ENCODE measurements at regions not wholly inside any gene's neighbourhood (a gene's known extent, or its start where the extent isn't known, plus 50 kb on each side); places are given as distances from the start of the nearest gene placed in this dataset.
A peak's percentile ranks its signal among the peaks of the same experiment; 100 is the strongest.

DNA sequence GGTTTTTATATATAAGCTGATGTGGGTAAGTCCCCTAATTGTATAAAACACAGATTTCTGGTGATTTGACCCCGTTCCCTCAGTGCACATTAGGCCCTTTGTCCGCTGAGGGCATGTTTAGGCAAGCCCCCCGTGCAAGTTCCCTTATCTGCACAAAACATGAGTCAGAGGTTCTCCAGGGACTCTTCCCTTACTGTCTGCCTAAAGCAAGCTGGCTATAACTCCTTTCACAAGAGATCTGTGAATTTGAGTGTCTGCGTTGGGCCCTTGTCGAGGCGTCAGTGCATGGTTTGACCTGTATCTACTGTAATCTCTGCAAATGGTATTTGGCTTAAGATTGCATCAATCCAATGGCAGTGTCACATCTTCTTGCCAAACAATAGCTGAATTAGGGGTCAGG, 712.8 kb downstream of the CDH8 start:
- DNase-seq: no peak

DNA sequence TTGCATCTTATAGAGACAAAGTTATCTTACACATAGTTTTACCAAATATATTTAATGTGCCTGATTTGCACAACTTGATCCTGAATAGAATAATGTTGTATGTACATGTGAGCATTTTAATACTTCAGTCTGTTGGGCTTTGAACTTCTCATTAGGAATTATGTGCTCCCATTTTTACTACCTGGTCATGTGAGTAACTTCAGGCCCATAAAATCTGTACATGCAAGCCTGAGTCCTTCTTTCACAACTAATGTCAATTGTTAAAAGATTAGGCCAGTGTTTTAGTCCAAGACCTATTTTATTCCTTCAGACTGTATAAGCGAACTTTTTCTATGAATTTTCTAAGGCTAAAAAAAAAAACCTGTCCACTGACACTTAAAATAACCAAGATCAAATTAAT, 715.4 kb downstream of the CDH8 start:
- DNase-seq: no peak

DNA sequence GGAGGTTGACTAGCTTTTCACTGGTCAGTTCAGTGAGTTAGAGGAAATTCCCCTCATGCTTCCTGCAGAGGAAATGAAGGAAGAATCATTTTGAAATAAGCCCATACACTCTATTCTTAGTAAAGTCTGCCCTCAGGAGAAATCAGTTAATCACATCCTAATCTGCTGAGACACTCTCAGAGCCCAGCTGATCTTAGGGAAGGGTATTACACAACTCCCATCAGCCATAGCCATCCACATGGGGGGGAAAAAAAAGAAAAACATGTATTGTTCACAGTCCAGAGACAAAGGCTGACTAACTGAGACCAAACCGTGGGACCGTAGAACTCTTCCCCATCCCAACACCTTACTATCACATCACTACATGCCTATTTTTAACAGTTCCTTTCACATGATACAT, 722.3 kb downstream of the CDH8 start:
- no peak for DNase-seq

DNA sequence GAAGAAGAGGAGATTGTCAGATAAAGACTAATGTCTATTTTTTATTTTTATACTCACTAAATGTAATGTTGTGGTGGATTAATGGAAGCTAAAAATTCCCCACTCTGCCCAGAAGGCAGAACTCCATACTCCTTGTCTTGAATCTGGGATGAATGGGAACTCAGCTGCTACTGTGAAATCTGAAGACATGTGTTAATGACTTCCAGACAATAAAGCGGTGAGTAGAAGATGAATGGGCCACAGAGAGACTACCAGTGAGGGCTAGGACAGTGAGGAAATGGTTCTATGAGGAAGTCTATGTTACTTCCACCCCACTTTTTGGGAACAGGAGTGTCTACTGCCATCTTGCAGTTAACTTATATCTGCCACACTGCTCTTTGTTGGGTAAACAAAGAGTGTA, 726.9 kb downstream of the CDH8 start:
- DNase-seq: no peak

DNA sequence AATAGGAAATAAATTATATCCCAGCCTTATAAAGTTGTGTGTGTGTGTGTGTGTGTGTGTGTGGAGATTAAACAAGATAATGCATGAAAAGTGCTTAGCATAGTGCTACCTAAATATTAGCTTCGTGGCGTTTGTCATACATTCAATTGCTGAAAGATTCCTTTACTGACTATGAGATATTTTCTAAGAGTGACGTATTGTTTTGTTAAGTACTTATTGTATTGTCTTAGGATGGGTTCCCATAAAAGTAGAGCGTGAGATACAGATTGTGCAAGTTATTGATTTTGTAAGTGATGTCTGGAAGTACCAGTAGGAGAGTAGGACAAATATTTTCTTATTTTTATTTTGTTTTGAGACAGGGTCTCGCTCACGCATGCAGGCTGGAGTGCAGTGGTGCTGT, 730.0 kb downstream of the CDH8 start:
- no peak for DNase-seq

DNA sequence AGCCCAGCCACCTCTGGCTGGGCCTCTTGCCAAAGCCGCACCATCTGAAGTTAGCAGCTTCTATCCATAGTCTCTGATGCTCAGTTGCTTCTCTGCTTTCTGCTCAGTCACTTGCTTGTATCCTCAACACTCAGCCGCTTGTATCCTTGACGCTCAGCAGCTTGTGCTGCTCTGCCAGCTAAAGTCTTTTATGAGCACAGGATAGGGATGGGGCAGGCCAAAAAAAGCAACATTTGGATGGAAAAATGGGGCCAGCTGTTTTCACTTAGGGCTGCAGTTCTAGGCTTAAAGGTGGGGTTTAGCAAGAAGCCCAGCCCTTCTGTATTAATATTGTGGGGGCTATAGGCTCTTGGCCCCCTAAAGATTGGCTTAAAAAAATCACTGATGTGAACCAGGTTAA, 739.4 kb downstream of the CDH8 start:
- DNase-seq: no peak

DNA sequence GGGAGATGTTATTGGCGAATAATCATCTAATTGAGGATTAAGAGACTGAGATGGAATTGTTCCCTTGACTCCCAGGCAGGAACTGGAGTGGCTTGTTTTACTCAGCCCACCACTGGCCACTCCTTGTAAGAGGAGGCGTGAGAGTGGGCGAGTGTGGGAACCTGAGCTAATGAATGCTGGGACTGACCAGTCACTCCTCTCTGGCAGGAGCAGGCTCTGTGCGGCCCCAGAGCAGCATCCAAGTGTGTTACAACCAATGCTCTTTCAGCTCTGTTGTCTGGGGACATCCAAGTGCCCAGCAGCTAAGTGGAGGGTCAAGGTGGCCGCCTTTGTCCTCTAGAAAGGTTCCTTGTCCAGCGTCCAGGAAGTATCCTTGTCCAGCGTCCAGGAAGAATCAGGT, 739.9 kb downstream of the CDH8 start:
- no peak for DNase-seq

DNA sequence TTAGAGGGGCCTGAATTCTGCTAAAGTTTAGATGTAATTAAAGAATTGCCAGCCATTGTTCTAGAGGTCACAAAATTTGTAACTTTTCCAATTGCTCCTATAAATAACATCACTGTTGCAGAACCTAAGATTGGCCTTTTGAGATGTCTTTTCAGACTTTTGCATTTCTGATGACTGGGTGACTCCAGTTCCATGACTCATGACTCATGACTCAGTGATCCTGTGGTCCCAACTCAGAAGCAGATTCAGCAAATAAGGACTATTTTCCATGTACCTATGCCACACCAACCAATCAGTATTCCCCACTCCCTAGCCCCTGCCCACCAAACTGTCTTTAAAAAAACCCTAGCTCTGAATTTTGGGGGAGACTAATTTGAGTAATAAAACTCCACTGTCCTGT, 740.9 kb downstream of the CDH8 start:
- no peak for DNase-seq

DNA sequence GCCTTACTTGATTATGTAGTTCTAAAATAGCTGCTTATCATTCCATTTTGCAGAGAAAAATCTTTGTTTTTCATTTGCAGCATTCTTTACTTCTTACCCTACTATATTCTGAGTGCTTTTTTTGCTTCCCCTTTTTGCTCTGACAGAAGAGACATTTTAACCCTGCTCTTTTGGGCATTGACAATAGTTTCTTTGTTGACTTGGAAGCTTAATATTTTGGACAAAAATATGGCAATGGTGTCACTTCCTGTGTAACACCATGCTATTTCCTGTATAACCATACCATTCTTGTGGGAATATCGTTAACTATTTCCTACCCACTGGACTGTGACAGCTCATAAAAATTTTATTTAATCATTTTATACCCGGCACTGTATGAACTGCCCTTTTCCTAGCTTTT, 747.1 kb downstream of the CDH8 start:
- DNase-seq: no peak

DNA sequence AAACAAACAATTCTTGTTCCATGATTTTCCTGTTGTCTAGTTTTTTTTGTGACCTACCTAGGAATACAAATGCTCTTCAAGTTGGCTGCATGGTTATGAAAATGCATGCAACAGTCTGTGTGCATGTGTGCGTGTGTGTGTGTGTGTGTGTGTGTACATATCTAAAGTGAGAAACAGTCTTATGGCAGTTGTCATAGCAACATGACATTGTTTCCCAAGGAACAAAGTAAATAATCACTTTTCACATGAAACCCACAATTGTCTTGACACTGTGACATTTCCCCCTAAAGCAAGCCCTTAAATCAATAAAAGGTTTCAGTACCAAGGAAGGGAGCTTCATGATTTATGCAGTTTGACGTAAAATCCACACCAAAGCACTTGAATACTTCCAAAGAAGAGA, 758.4 kb downstream of the CDH8 start:
- DNase-seq: no peak

DNA sequence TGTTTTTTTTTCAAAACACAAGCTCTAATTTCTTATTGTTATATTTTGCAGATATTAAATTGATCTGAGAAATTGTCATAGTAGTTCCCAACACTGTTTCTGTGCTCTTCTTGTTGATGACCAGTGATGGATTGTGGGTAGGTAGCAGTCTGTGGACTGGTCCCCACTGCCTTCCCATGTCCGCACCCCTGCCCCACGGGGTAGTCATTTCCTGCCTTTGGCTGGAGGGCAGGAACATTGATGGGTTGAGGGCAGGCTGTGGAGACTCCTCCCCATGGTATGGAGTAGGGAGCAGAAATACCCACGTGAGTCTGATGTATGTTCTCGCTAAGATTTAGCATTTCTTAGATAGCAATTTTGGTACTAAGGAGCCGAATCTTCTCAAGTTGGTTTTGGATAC, 762.0 kb downstream of the CDH8 start:
- no peak for DNase-seq

DNA sequence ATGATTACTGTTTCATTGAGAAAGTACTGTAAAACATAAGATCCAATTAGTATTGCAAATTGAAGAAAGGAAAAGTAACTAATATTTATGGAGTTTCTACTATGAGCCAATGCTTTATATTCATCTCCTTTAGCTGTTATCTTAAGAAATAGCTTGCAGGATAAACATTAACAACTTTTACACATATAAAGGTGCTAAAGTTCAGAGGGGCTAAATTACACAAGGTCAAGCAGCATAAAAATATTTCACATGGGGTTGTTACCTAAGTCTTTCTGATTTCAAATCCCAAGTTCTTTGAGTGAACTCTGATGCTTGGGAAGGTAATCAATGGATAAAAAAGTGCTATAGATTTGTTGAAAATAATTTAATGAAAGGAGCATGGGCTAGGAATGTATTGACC, 765.5 kb downstream of the CDH8 start:
- no peak for DNase-seq

DNA sequence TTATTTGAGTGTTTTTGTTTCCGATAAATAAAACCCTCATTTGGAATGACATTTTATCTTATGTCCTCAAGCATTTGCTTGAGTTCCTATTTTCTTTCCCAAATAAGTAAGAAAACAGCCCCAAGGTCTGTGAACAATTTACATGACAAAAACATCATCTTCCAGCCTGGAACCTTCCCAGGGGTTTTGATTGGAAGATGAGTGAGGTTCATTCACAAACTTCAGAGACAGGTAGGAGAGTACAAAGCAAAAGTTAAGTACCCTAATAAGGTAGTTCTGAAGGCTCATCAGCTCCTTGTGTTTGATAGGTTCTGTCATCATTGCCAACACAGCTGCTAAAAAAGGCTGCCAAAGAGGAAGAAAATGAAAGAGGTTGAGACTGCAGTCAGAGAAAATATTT, 772.8 kb downstream of the CDH8 start:
- no peak for DNase-seq

DNA sequence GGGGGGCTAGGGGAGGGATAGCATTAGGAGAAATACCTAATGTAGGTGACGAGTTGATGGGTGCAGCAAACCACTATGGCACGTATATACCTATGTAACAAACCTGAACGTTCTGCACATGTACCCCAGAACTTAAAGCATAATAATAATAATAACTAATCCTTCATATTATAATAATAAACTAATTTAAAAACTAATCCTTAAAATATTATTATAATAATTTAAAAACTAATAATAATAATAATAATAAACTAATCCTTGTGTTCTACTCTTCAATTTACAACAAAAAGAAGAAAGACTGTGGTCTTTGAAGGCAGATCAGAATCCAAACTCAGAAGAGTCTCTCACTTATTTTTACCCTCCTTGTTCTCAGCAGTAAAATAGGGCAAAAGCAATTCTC, 774.9 kb downstream of the CDH8 start:
- DNase-seq: no peak

DNA sequence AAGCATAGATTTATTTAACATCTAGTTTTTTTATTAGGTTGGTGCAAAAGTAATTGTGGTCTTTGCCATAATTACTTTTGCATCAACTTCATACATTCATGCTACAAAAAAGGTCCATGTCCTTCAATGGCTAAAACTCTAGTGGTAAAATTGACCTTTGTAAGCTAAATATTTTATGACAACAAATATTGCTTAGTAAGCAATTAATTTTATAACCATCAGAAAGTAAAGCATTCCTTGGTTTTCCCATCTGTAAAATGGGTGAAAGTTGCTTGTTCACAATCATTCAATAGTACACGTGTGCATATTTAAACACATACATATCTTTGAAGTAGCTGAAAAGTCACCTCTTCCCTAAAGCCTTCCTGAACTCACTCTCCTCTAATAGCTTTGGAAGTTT, 789.6 kb downstream of the CDH8 start:
- no peak for DNase-seq

DNA sequence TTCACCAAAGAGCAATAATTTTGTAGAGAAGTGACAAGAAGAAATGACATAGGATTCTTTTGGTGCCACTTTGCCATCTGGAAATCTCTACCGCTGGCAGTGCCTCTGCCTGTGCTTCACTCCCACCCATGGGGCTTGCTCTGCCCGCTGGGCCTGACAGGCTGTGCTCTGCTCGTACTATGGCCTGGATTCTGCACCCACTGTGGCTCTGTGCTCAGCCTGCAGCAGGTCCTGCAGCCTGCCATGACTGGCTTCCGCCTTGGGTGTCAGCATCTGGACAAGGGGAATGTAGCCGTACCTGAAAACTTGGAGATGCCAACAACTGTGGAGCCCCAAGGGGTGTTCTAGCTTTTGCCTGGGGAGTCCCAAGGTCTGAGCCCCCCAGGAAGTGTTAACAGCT, 792.3 kb downstream of the CDH8 start:
- DNase-seq: no peak

DNA sequence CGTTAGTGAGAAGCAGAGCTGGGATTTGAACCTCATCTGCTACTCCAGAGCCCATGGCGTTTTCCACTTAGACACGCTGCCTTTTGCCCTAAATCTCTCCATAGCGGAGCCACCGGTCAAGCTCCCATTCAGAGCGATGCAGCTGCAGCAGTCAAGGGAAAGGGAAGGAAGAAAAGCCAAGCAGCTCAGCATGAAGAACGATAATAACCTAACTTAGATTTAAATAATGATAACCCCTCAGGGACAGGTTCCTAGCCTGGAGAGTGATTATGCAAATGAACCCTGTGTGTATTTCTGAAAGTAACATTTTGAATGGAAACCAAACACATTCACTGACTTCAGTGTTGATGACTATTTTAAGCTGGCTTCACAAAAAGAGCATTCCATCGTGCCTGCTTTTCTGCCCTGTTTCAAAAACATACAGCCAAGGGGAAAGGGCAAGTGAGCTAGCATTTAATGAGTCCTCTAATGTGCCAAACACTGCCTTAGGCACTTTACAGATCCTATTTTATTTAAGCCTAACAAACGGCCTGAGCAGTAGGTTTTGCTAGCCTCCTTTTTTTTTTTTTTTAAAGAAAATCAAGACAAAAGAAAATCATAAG, 798.3 kb downstream of the CDH8 start:
- DNase-seq: no peak

DNA sequence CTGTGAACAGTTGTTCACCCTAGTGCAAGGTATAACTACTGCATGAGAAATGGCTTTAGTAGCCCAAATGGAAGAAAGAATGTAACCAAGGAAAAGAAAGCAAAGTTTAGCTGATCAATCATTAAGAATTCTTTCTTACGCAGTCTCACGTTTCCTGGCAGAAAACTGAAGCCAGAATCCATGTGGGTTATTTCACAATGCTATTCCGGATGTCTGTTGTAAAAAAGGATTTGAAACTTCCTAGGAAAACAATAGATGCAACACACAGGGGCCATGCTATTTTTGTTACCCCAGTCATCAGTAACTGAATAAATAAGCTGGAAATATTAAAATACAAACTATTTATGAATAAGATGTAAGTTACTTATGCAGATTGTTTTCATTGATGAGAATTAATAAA, 802.5 kb downstream of the CDH8 start:
- DNase-seq: peak; percentile 13 to 25

DNA sequence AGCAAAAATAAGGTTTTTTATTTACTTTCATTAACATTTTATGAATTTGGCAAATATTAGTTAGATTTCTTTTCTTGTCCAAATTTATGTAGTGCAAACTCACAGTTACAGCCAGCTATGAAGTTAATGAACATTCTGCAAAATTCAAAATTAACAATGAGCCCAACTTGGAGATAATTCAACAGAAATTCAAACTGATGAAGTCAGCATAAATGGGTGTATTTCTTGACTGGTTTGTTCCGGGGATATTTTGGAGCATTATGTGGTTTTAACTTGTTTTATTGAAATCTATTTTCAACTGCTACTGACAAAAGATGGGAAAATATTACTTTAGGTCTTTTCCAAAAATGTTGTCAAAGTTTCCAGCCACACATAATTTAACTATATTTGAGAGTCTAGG, 807.9 kb downstream of the CDH8 start:
- no peak for DNase-seq

DNA sequence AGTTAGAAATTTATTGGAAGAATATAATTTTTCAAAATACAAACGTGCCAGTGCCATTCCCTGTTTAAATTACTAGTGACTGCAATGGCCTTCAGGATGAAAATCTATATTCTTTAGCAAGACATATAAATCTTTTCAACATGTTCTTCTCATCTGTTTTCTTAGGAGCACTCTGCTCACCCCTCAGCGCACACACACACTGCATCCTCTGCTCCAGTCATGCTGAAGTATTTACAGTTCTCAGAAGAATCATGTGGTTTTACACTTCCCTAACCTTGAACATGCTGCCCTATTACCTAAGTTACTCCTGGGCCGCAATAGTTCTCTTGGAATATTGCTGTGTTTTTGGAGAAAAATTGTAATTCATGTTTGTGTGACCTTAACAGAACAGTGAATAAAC, 820.6 kb downstream of the CDH8 start:
- DNase-seq: no peak

DNA sequence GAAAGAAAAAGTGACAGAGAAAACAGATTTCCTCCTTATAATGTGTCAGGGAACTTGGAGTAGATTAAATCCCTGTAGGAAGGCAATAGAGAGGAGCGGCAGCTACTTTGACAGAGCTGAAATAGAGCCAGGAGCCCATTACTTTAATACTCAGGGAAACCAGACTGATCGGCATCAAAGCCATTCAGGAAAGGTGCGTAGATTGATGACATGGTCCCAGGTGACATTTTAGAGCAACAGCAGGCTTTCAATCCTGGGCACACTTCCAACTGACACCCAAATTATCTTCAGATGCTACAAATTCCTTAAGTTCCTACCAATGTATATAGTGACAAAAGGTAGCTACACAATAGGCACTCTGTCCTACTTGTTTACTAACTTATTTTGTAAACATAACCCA, 821.5 kb downstream of the CDH8 start:
- DNase-seq: no peak

DNA sequence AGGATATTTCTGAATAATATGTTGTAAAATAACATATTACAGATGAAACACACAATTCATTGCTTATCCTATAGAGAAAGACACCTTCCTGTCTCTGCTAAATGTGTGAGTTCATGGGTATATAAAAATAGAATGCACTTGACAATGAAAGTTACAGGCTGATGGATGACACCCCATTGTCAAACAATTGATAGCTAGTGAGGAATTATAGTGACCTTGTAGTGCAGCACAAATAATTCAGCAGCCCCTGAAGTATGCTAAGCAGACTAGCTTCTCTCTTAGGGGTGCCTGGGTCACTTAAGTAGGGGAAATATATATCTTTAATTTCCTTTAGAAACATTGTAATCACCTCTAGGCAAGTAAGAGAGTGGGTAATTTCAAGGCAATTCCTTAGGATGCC, 826.2 kb downstream of the CDH8 start:
- DNase-seq: no peak

DNA sequence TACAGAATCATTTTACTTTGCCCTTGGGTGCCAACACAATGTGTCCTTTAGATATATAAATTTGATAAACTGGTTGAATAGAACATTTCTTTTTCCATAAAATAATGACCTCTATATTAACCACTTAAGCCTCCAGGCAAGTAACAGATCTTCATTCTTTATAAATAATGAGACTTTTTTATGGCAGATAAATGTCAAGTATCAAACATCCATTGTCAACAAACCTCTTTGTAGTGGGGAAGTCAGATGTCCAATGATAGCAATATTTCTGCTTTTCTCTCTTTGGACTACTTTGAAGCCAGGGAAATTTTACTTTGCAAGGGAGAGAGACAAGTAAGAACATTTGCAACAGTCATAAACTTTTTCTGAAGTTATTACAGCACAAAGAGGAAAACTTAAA, 841.2 kb downstream of the CDH8 start:
- no peak for DNase-seq

DNA sequence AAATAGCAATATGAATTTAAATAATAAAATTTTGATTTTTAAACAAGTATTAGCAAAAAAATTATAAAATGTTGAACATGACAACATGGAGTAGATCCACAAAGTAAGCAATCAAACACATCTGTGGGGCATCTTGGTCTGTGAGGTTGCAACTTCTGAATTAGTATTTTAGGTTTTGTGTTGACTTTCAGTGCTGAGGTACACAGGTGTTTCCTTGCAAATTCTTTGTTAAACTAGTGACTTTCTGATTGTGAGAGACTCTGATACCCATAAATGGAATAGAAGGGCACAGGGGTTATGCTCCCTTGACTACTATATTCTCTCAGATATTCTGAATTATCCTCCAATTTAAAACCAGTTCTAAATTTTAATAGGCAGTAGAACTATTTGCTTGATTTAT, 841.7 kb downstream of the CDH8 start:
- no peak for DNase-seq

DNA sequence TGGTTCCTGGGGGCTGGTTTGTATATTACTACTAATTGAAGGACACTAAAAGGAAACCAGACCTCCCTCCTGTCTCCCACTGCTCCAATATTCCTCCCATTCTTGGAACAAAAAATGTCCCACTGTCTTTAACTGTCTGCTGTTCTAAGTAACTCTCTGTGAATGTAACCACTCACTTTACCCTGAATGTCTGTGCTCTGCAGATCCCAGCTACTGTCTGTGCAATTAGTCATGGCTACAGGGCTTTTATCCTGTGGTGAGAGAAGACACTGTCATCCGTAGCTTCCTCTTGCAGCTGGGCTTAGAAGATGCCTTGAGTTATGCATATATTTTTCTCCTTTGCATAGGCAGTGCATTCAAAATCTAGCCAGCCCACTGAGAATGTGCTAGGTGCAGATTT, 853.8 kb downstream of the CDH8 start:
- no peak for DNase-seq
